ENCODE measurements at regions not wholly inside any gene's neighbourhood (a gene's known extent, or its start where the extent isn't known, plus 50 kb on each side); places are given as distances from the start of the nearest gene placed in this dataset.

DNA sequence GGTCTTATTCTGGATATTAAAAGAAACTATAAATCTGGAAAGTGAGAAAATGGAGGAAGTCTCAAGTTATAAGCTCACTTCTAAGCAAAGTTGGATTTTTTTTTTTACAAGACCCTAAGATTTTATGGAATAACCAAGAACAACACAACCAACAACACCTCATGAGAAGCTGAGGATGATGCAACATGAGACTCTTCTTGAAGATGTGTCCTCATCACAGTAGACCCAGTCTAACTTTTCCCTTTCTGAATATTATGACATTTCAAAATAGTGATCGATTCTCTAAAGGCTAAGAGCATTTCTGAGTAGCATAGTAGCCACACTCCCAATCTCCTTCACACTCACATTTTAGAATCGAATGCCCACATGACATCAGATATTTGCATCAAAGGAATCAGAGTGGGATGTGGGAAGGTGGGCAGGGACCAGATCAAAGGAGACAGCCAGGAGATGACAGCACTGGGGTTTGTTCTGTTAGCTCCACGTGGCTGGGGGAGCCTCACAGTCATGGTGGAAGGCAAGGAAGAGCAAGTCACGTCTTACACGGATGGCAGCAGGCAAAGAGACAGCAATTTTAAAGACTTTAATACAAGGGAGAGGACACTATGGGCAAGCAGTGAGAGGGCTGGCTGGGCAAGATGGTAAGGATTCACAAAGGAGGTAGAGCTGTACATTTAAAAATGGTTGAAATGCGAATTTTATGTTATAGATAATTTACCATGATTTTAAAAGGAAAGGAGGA is 90.7 kb upstream of the MYL2 start:
- TF ChIP-seq POLR2A (IDR thresholded peaks at IDR 0.05): no peak
- TF ChIP-seq CTCF (IDR thresholded peaks at IDR 0.05): no peak
- no peak for TF ChIP-seq EP300 (IDR thresholded peaks at IDR 0.05)
- no peak for TF ChIP-seq POLR2AphosphoS5 (IDR thresholded peaks at IDR 0.05)
